ENCODE measurements at regions not wholly inside any gene's neighbourhood (a gene's known extent, or its start where the extent isn't known, plus 50 kb on each side); places are given as distances from the start of the nearest gene placed in this dataset.

DNA sequence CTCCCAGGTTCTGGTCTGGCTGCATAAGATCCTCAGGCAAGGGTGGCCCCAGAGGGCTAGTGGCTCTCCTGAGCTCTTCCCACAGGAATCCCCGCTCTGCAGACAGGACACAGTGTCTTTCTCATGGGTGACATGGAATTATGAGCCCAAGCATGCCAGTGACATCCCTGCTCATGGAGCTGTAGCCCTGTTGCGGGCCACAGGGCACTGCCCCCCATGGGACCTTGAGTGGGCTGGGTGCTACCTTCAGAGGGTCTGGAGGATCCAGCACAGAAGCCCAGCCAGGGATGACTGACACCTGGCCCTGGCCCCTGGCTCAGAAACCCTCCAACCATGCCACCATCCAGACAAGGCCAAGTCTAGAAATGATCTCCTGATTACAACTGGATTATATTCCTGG lies 657.5 kb upstream of the DEFB115 start:
- Mint-ChIP-seq H3K27me3 (ENCODE audit: unreplicated experiment) (peaks cover 3% of the 10 kb centered on the region), H3K27ac (ENCODE audit: unreplicated experiment) (no peak overlapping the region), H3K36me3 (ENCODE audit: low read depth, unreplicated experiment) (no peaks in the 10 kb centered on the region), H3K9me3 (ENCODE audit: unreplicated experiment) (no peaks in the 10 kb centered on the region), H3K4me1 (ENCODE audit: unreplicated experiment) (no peaks in the 10 kb centered on the region), H3K4me3 (ENCODE audit: unreplicated experiment) (no peak overlapping the region)
- DNase-seq (ENCODE audit: low spot score) = no peak
- TF ChIP-seq, protein P1, sequence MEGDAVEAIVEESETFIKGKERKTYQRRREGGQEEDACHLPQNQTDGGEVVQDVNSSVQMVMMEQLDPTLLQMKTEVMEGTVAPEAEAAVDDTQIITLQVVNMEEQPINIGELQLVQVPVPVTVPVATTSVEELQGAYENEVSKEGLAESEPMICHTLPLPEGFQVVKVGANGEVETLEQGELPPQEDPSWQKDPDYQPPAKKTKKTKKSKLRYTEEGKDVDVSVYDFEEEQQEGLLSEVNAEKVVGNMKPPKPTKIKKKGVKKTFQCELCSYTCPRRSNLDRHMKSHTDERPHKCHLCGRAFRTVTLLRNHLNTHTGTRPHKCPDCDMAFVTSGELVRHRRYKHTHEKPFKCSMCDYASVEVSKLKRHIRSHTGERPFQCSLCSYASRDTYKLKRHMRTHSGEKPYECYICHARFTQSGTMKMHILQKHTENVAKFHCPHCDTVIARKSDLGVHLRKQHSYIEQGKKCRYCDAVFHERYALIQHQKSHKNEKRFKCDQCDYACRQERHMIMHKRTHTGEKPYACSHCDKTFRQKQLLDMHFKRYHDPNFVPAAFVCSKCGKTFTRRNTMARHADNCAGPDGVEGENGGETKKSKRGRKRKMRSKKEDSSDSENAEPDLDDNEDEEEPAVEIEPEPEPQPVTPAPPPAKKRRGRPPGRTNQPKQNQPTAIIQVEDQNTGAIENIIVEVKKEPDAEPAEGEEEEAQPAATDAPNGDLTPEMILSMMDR (IDR thresholded peaks at IDR 0.05; ENCODE audit: unreplicated experiment) = no peak

DNA sequence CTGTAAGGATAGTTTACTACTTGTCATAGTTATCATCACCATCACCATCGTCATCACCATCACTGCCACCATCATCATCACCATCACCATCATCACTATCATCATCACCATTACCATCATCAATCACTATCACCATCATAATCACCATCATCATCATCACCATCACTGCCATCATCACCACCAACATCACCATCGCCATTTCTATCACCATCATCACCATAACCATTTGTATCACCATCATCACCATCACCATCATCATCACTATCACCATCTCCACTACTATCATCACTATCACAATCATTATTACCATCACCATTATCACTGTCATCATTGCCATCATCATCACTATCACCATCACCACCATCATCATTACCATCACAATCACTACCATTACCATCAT lies 655.5 kb upstream of the DEFB115 start:
- DNase-seq (ENCODE audit: low spot score) = no peak
- H3K36me3 Mint-ChIP-seq (ENCODE audit: low read depth, unreplicated experiment) = no peaks in the 10 kb centered on the region
- H3K4me3 Mint-ChIP-seq (ENCODE audit: unreplicated experiment) = no peak overlapping the region
- H3K27ac Mint-ChIP-seq (ENCODE audit: unreplicated experiment) = no peak overlapping the region
- H3K4me1 Mint-ChIP-seq (ENCODE audit: unreplicated experiment) = no peaks in the 10 kb centered on the region
- TF ChIP-seq, protein P1 (IDR thresholded peaks at IDR 0.05; ENCODE audit: unreplicated experiment) = no peak
- no peaks in the 10 kb centered on the region for H3K9me3 Mint-ChIP-seq (ENCODE audit: unreplicated experiment)
- H3K27me3 Mint-ChIP-seq (ENCODE audit: unreplicated experiment) = peaks cover 3% of the 10 kb centered on the region

DNA sequence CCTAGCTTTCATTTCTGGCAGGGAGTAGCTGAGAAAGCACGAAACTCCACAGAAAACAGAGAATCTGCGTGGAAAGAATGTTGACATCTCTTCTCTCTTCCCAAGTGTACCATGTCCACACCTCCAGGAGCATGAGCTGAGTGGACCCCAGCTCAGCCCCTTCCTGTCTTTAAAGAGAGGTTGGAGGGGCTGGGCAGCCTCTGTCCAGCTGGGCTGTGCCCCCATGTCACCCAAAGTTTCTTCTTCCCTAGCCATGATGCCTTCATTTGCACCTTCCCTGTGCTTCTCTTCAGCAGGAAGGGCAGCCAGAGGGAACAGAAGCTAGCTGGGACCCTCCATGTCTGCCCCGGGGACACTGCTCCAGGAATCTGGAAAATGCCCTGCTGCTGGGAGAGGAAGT lies 655.0 kb upstream of the DEFB115 start:
- peaks cover 3% of the 10 kb centered on the region for H3K27me3 Mint-ChIP-seq (ENCODE audit: unreplicated experiment)
- TF ChIP-seq, protein P1 (IDR thresholded peaks at IDR 0.05; ENCODE audit: unreplicated experiment) = no peak
- H3K4me3 Mint-ChIP-seq (ENCODE audit: unreplicated experiment) = no peak overlapping the region
- H3K27ac Mint-ChIP-seq (ENCODE audit: unreplicated experiment) = no peak overlapping the region
- no peak for DNase-seq (ENCODE audit: low spot score)
- H3K9me3 Mint-ChIP-seq (ENCODE audit: unreplicated experiment) = no peaks in the 10 kb centered on the region
- no peaks in the 10 kb centered on the region for H3K4me1 Mint-ChIP-seq (ENCODE audit: unreplicated experiment)
- H3K36me3 Mint-ChIP-seq (ENCODE audit: low read depth, unreplicated experiment) = no peaks in the 10 kb centered on the region

DNA sequence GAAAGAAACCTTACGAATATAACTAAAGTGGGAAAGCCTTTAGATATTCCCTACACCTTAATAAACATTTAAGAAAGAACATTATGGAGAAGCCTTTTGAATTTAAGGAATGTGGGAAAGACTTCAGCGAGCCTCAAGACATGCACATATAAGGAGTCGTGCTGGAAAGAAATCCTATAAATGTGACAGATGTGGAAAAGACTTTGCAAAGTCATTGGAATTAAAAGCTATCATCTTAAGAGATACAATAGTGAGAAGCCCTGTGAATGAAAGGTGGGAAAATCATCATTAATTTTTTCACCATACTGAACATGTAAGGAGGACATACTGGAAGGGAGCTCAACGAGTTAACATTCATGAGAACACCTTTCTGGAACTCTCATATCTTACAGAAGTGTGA lies 650.5 kb upstream of the DEFB115 start:
- no peaks in the 10 kb centered on the region for H3K9me3 Mint-ChIP-seq (ENCODE audit: unreplicated experiment)
- H3K27me3 Mint-ChIP-seq (ENCODE audit: unreplicated experiment) = peaks cover 2% of the 10 kb centered on the region
- TF ChIP-seq, protein P1 (IDR thresholded peaks at IDR 0.05; ENCODE audit: unreplicated experiment) = no peak
- no peaks in the 10 kb centered on the region for H3K36me3 Mint-ChIP-seq (ENCODE audit: low read depth, unreplicated experiment)
- no peak overlapping the region for H3K4me3 Mint-ChIP-seq (ENCODE audit: unreplicated experiment)
- no peak overlapping the region for H3K27ac Mint-ChIP-seq (ENCODE audit: unreplicated experiment)
- H3K4me1 Mint-ChIP-seq (ENCODE audit: unreplicated experiment) = peaks cover 2% of the 10 kb centered on the region
- DNase-seq (ENCODE audit: low spot score) = no peak

DNA sequence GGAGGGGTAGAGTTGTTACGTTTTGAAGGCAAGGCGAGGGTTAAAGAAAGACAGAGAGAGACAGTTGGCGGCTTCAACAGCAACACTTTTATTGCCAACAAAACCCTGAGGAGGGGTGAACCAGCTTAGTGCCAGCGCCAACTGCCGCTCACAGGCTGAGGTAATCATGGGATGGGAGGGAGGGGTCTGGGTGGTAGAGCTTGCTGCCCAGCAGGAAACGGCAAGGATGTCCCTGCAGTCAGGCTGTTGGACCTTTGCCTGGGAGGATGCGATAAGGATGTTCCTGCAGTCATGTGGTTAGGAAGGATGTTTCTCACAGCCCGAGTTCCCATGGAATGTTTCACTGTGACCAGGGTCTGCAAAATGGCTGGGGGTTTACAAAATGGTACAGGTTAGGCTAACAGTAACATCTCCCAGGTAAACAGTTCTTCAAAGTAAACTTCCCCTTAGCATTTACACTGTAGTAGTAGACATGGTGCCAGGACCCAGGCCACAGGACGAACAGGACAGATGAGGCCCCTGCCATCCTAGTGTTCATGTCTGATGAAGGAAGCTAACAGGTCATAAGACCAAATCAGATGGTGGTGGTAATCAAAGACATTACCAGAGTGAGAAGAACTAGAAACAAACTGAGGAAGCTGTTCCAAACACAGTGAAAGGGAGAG lies 647.3 kb upstream of the DEFB115 start:
- H3K27ac Mint-ChIP-seq (ENCODE audit: unreplicated experiment) = no peak overlapping the region
- DNase-seq (ENCODE audit: low spot score) = no peak
- no peaks in the 10 kb centered on the region for H3K27me3 Mint-ChIP-seq (ENCODE audit: unreplicated experiment)
- H3K9me3 Mint-ChIP-seq (ENCODE audit: unreplicated experiment) = no peaks in the 10 kb centered on the region
- H3K4me1 Mint-ChIP-seq (ENCODE audit: unreplicated experiment) = peaks cover 2% of the 10 kb centered on the region
- TF ChIP-seq, protein P1 (IDR thresholded peaks at IDR 0.05; ENCODE audit: unreplicated experiment) = no peak
- H3K4me3 Mint-ChIP-seq (ENCODE audit: unreplicated experiment) = no peak overlapping the region
- no peaks in the 10 kb centered on the region for H3K36me3 Mint-ChIP-seq (ENCODE audit: low read depth, unreplicated experiment)

Measured in endothelial cell (in vitro differentiated cells).